NCI-H82 (cell line): ENCODE measurements at regions not wholly inside any gene's neighbourhood (a gene's known extent, or its start where the extent isn't known, plus 50 kb on each side); places are given as distances from the start of the nearest gene placed in this dataset.

Source experiments
- DNase-seq: peaks from one replicate; lab custom pipeline; 2025; lab: John Stamatoyannopoulos, UW

GRCh38 chr2:237150186-237150585 lies 64.5 kb downstream of the COPS8 start:
- no peak for DNase-seq

- no peak for DNase-seq
Measured at GRCh38 chr2:237150831-237151375, 65.2 kb downstream of the COPS8 start.

- no peak for DNase-seq
Measured at GRCh38 chr2:237152361-237152760, 66.7 kb downstream of the COPS8 start.

- no peak for DNase-seq
Measured at GRCh38 chr2:237153181-237153580, 67.5 kb downstream of the COPS8 start.

GRCh38 chr2:237154082-237154638 lies 68.5 kb downstream of the COPS8 start:
- DNase-seq = peak; percentile 67

GRCh38 chr2:237154884-237155851 lies 69.5 kb downstream of the COPS8 start:
- DNase-seq = no peak

- DNase-seq = no peak
Measured at GRCh38 chr2:237156031-237156856, 70.6 kb downstream of the COPS8 start.

GRCh38 chr2:237156857-237157779 lies 71.4 kb downstream of the COPS8 start:
- DNase-seq = no peak

GRCh38 chr2:237157780-237158102 lies 72.1 kb downstream of the COPS8 start:
- DNase-seq = no peak

GRCh38 chr2:237158194-237158593 lies 72.5 kb downstream of the COPS8 start:
- DNase-seq = no peak

- DNase-seq = no peak
Measured at GRCh38 chr2:237159006-237159911, 73.6 kb downstream of the COPS8 start.

- no peak for DNase-seq
Measured at GRCh38 chr2:237160271-237160919, 74.7 kb downstream of the COPS8 start.

GRCh38 chr2:237161189-237161588 lies 75.5 kb downstream of the COPS8 start:
- DNase-seq = no peak

- DNase-seq = no peak
Measured at GRCh38 chr2:237162959-237163358, 77.3 kb downstream of the COPS8 start.

GRCh38 chr2:237164474-237165042 lies 78.9 kb downstream of the COPS8 start:
- DNase-seq = peak; percentile 28

- DNase-seq = peak; percentile 79
Measured at GRCh38 chr2:237165405-237166276, 80.0 kb downstream of the COPS8 start.

- no peak for DNase-seq
Measured at GRCh38 chr2:237167038-237167437, 81.3 kb downstream of the COPS8 start.

GRCh38 chr2:237167934-237168333 lies 82.2 kb downstream of the COPS8 start:
- no peak for DNase-seq
